Stomach (tissue), 4 donors: ENCODE measurements at regions not wholly inside any gene's neighbourhood (a gene's known extent, or its start where the extent isn't known, plus 50 kb on each side); places are given as distances from the start of the nearest gene placed in this dataset.

Experiments used
- CTCF ChIP-seq, 7 experiments: fragments of 450-650 bp in 4 of 7; fragments of 200-600 bp in 3 of 7; sonication (generic) in 3 of 7; IDR thresholded peaks; one replicate each; pipeline ENCODE4 v1.5.1; 2016 to 2019; ENCODE audit warnings: antibody characterized with exemption in 7 of 7, control low read depth in 2 of 7, mild to moderate bottlenecking in 1 of 7
- EP300 ChIP-seq: sonication (generic); formaldehyde crosslinking; IDR thresholded peaks from one replicate; pipeline ENCODE4 v1.6.1; 2017; ENCODE audit warnings: antibody characterized with exemption

DNA sequence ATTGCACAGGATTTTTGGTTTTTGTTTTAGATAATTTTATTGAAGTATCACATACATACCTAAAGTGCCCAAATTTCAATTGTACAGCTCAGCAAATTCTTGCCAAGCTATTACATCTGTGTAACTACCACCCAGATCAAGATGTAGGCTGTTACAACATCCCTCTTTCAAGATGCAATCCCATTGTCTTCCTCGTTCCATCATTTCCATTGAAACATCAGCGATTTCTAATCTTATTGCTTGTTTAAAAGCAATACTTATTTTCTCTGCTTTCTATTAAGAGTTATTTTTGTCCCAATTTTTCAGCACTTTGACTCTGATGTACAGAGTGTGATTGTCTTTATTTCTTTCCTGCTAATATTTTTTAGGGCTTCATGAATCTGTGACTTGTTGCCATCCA is 372.8 kb upstream of the SHH start:
- no peak for TF ChIP-seq CTCF (IDR thresholded peaks at IDR 0.05)
- TF ChIP-seq EP300: no peak
